ENCODE measurements at regions not wholly inside any gene's neighbourhood (a gene's known extent, or its start where the extent isn't known, plus 50 kb on each side); places are given as distances from the start of the nearest gene placed in this dataset.

DNA sequence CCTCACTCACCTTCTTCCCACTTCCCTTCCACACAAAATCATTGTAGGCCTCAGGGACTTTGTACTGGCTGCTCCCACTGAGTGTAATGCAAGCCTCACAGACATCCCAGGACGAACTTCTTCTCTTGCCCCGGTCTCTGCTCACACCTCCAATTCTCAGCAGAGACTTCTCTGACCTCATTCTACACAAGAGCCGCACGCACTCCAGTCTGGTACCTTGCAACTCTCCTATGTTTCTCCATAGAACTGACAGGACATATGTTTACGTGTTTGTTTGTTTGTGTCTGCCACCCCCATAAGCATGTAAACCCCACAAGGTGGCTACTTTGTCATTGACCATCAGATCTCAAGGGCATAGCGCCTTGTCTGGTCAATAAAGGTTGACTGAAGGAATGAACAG lies 350.8 kb downstream of the AJAP1 start:
- no peak for DNase-seq (ENCODE audit: low read depth)

DNA sequence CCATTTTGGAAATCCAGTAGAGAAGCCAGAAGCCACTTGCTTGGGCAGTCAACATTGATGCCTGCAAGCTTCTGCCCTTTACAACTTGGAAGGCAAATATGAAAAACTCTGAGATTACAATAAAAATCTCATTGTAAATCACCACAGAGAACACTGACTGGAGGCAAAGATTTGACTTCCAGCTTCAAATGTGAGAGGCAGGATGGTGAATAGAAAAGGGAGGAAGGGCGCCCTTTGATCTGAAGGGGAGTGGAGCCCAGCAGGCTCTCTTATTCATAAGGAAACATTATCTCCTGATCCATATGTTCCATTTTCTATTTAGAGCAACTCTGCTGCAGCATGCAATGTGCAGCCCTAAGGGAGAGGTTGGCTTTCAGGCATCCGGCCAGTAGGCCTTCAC lies 348.3 kb downstream of the AJAP1 start:
- no peak for DNase-seq (ENCODE audit: low read depth)

DNA sequence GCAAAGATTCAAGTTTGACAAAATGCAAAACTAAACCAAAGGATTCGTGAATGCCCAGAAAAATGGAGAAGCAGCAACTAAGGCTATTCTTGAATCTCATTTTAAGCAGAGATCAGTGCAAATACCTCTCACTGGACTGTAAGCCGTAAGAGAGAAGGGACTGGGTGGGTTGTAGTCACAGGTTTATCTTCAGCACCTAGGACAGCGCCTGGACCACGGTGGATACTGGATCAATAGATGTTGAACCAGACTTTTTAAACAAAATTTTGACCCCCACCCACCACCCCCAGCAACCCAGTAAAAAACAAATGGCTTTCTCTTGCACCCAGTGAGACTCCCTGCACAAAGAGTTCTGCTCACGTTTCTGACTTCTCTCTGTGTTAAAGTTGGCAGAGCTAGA lies 347.1 kb downstream of the AJAP1 start:
- DNase-seq (ENCODE audit: low read depth) = no peak

DNA sequence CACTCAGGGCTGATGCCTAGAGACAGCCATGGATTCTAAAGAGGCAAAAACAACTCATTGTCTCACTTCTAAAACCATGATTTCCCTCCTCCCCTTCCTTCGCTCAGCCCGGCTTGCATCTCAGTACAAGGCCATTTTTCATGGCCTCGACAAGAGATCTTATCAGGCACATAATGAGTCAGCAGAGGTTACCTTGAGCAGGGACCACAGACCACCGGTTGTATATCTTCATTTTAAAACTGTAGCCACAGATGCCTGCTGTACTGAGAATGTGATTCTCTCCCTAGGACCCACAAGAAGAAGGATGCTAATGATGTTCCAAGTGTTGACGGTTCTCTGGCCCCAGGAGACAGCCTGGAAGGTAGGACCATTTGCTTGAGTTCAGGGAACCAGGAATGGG lies 331.9 kb downstream of the AJAP1 start:
- no peak for DNase-seq (ENCODE audit: low read depth)

DNA sequence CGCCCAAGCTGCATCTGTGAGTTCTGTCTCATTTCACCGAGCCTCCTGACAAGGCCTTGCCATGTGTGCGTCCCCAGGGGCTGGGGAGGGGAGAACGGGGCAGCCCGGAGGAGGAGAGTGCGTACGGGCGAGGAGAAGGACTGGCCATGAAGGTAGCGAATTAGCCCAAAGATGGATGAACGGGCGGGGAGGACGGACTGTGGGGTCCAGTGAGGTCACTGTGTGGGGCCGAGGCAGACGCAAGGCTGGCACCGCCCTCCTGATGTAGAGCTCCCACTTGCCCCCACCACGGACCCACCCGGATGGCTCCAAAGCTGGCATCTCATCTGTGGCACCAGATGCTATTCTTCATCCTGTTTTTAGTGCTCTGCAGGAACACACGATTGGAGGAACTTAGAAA lies 330.4 kb downstream of the AJAP1 start:
- DNase-seq (ENCODE audit: low read depth) = no peak

DNA sequence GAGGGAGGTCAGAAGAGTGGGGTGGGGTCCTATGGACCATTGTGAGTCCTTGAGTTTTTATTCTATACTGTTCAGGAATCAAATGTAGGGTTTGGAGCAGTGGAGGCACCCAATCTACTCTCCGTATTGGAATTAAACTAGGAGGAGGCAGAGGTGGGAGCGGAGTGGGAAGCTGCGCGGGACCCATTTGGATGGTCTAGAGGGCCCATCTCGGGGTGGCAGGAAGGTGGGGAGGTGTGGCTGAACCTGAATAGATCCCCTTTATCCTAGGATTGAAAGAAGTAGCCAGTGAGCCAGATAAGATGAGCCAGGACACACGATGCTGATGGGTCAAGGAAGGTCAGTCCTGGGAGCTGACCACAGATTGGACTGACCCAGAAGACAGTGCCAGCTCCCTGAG lies 325.8 kb downstream of the AJAP1 start:
- DNase-seq (ENCODE audit: low read depth) = no peak

DNA sequence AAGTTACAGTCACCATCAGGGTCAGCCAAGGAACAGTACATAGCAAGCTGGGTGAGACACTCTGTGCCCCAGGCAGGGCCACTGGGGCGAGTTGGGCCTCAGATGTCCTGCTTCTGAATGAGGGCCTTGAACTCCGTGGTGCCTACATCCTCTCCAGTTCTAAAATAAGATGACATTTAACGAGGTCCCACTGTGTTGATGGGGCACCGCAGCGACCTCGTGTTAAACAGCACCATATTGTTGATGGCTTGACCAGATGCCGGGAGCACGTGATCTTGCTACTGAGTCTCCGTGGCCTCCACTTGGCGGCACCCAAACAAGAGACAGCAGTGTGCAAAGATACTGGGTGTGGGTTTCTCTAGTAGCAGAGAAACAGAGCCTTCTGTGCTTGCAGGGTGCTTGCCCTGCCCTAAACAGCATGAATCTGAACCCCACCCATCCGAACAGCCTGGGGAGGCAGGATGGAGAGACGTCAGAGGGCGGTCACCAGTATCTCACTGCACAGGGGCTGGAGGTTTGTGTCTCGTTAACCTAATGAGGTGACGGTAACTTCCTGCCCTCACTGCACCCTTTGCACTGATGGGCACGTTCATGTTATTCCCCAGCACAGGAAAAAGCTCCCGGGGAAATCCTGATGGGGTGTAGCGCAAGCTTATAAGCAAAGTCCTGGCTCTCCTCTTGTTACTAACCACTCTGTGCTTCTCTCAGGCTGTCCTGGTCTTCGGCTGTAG lies 324.4 kb downstream of the AJAP1 start:
- DNase-seq (ENCODE audit: low read depth) = no peak

DNA sequence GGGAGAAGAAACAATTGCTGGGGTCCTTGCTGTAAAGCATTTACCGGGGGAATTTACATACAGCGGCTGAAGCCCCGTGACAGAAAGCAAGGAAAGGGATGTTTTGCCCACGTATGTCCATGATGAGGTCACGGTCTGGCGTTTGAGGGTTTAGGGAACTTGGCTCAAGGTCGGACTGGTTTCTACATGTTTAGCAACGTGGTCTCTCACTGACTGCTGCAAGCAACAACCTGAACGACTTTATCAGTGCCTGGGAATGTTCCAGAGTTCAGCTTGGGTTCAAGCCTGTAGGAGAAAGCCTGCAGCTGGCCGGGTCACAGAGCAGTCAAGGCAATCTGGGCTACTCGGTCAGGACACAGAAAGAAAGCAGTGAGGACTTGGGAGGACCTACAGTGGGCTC lies 323.3 kb downstream of the AJAP1 start:
- DNase-seq (ENCODE audit: low read depth) = no peak

DNA sequence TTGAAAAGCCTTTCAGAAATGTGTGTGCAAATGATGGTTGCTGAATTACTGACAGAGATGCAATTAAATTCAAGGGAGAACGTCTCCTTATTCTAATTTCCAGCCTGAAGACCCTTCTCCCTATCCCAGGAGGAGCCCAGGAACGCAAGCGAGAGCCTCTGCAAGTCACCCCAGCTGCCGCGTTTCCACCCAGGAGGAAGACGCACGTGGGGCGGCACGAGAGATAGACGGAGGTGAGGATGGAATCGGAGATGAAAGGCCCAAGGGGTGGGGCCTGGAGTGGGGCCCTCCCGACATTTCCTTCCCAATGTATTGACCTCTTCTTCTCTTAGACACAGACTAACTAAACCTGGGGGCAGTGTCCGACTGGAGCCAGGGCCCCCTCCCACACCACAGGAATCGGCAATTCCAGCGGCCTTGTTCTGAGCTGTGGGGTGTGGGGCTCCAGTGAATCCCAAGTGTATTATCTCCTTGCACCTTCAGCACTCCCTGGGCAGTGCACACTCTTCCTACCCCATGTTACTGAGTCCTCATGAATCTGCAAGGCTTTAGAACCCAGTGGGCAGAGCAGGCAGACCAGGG lies 322.5 kb downstream of the AJAP1 start:
- DNase-seq (ENCODE audit: low read depth) = no peak

DNA sequence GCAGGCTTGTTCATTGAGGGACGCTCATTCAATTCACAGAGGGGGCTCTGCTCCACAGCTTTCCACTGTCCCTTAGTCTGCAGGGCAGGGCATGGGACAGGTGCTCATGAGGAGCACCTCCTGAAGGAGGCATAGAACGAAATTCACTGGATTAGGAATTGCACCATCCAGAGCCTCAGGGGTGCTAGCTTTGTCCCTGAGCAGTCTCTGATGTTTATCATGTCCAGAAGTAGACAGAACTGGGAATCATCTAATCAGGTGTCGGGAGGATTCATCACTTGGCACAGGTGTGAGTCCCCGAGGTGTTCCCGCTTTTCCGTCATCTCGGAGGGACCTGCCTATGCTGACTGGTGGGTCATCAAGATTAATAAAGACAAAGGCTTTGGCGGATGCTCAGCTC lies 321.4 kb downstream of the AJAP1 start:
- no peak for DNase-seq (ENCODE audit: low read depth)

DNA sequence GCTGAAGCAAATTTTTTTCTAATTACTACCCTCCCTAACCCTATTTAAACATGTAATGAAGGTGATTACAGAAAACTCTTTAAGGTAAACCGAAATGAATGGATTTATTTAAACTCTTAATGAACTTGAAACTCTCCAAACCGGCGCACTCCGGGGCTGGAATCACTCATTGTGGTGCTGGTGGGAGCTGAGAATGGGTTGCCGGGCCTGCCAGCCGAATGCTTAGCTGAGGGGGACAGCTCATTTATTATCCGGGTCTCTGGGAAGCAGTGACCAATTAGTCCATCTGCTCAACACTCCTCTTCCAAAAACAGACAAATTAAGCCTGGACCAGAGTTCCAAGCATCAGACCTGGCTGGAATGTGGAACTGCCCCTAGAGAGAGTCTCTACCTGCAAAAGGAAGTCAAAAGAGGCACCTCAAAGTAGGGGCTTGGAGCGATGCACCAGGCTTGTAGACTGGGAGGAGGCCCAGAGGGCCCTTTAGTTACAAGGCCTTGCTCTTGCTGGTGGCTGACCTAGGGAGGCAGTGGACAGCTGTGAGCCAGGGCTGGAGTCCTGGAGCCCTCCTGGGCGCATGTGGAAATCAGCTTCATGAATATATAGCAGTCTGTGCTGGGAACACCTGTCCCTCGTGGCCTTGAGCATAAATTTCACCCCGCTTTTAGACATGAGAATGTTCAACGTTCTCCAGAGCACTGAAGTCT lies 320.7 kb downstream of the AJAP1 start:
- DNase-seq (ENCODE audit: low read depth) = no peak

DNA sequence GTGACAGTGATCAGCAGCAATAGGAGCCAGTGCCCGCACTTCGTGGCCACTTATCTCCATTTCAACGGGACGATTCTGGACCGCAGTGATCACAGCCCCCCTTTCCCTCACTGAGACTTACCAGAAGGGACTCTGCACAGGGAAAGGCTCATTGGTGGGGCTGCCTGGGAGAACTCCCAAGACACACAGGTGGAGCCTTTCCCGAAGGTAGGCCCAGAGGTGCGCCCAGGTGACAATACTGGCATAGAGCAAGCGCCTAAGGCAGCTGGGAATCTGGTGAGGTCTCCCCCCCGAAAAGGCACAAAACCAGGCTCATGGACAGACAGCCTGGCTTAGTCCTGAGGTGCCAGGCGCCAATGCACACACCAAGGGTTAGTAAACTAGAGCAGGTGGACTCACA lies 318.9 kb downstream of the AJAP1 start:
- no peak for DNase-seq (ENCODE audit: low read depth)

DNA sequence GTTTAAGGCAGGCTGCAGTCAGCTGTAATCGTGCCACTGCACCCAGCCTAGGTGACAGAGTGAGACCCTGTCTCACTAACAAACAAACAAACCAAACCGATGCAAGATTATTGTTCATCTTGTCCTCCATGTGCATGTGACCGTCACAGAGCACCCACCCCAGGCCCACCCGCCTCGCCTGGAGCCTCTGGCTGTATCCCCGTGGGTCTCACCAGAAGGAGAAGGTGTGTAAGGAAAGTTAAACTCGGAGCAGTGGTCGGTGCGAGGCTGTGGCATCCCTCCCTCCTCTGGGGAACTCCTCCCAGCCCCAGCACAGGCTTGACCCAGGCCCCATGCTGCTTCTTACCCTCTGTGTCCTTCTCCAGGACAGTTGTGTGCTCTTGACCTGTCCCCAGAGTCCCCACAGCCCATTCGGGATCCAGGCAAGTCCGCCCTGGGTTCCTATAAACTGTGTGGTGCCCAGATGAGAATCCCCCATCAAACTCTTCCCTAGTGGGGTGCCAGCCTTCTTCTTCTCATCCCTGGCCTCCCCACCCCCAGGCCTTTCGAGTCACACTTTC lies 318.4 kb downstream of the AJAP1 start:
- DNase-seq (ENCODE audit: low read depth) = no peak

DNA sequence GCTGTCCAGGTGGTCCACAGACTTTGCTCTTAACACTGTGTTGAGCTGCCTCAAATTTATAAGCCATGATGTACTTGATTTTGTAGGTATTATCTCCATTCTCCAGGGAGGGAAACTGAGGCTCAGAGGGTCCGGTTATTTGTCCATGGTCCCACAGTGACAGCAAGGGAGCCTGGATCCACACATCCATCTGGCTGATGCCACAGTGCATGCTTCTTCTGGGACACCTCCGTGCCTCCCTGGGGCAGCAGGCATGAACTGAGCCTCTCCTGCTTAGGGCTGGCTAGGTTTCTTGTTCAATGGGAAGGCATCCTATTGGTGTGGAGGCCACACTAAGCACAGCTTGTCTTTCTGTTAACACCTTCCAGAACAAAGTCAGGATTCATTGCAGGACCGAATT lies 317.3 kb downstream of the AJAP1 start:
- no peak for DNase-seq (ENCODE audit: low read depth)

DNA sequence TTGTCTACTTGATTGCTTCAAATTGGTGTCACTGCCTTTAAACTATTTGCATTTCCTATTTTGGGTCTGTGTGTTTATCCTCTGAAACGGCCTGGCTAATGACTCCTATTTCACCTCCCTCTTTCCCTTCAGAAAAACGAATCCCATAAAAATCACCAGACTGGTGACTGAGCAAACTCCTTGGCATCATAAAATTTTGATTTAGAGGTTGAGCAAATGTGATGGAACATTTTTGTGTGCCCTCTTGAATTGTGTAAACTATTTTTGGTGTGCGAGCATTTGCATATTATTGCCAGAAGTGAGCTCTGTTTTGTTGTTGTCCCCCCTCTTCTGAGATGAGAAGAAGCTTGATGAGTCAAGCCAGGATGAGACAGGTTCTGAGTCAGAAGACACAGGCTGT lies 316.1 kb downstream of the AJAP1 start:
- no peak for DNase-seq (ENCODE audit: low read depth)

DNA sequence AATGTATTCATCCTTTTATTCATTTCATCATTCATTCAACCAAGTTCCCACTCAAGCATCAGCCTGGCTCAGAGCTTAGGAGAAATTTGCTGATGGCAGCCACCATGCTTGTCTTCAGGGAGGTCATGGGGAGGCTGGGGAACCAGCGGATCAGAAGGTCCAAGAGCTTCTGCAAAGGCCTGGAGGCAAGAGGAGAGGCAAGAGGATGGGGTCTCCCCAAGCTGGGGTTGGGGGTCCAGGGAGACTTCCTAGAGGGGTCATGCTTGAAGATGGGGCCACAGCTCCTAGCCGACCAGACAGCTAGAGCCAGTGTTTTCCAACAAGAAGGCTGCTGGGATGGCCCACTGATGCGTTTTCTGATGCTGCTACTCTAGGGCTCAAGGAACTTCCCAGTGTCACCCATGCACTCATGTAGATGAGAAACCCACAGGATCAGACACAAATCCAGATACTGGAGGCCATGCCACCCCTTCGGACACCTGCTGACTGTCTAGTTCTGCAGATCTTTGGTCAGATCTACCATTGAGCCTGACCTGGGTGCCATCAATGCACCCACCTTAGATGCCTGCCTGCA lies 315.2 kb downstream of the AJAP1 start:
- DNase-seq (ENCODE audit: low read depth) = no peak

DNA sequence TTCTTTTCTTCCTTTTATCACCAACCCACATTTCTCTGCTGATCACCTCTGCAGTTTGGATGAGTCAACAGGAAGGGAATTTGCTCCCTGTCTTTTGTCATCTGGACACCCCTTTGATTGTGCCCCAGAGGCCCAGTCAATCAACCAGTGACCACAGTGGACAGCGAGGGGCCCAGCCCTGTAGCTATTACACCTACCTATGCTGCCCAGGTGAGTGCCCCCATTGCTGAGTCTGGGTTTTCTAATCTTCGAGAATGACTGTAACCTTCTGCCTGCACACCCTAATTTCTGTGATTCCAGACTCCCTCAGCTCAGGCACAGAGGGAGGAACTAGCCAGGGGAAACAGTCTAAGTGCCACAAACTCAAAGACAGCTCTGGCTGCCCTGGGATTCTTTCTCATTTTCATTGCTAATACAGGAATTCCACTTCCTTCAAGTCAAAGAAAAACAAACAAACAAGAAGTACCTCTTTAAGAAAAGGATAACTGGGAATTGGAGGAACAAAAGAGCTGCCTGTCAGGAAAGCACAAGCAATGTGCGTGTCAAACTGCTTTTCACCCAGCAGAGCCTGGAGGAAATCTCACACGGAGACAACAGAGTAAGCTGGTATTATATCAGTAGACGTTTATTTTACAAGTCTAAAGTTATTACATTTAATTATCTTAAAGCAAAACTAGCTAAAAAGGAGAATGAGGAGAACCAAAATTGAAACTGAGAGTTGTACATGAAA lies 311.1 kb downstream of the AJAP1 start:
- DNase-seq (ENCODE audit: low read depth) = no peak

DNA sequence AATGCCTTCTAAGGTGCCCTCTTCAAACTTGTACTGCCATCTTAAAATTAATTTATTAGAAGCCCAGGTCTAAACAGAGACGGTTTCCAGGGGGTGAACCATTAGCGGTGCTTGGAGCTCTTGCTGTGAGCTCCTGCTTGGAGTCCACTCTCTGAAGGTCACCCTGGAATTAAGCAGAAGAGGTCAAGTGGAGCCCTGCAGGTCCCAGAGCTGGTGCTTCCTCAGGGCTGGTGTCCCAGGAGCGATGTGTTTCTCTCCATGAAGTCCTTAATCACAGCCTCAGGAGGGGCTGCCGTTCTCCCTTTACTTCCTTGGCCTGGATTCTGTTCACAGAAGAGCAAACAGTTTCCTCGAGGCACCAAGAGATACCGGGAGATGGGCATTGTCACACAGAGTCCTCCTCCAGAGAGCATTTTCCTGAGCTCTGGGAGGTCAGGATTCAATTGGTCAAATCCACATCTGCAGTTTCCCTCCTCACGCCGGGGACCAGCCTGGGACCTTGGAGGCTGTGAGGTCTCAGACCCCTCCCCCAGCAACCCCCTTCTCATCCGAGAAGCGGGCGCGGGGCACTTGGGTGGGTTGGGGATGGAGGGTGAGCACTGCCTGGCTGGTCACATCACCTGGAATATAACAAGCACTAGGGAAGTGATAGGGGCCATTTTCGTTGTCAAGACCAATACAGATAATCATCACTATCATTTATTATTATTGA lies 310.4 kb downstream of the AJAP1 start:
- no peak for DNase-seq (ENCODE audit: low read depth)

DNA sequence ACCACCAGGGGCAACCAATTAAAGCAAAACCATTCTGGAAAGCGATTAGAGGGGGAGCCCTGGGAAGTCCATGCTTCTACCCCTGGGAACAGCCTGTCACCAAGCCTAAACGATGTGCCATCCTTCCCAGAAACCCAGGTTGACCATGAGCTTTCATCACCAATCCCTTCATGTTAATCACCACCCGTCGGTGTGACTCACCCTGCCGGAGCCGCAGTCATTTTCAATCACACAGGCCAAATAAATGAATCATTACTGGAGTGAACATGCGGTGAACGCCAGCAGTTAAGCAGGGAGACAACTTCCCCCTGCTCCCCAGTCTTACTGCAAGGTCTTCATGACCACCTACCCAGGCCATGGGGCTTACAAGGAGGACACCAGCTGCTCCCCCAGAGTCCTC lies 308.8 kb downstream of the AJAP1 start:
- no peak for DNase-seq (ENCODE audit: low read depth)

DNA sequence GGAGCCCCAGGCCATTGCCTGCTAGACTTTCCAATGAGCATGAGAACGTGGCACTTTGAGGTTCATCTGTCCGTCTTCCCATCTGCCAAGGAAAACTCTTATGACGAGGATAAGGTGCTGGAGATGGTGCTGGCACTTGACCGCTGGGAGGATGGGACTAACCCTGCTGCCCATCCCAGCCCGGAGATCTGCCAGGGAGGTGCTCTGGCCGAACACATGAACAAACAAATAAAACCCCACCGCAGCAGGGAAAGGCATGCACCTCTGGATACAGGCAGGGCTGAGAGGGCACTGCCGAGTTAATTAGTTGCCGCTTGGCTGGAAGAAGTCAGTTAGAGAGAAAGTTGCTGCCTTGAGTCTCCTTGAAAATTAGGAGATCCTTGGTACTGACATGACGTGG lies 308.4 kb downstream of the AJAP1 start:
- no peak for DNase-seq (ENCODE audit: low read depth)

DNA sequence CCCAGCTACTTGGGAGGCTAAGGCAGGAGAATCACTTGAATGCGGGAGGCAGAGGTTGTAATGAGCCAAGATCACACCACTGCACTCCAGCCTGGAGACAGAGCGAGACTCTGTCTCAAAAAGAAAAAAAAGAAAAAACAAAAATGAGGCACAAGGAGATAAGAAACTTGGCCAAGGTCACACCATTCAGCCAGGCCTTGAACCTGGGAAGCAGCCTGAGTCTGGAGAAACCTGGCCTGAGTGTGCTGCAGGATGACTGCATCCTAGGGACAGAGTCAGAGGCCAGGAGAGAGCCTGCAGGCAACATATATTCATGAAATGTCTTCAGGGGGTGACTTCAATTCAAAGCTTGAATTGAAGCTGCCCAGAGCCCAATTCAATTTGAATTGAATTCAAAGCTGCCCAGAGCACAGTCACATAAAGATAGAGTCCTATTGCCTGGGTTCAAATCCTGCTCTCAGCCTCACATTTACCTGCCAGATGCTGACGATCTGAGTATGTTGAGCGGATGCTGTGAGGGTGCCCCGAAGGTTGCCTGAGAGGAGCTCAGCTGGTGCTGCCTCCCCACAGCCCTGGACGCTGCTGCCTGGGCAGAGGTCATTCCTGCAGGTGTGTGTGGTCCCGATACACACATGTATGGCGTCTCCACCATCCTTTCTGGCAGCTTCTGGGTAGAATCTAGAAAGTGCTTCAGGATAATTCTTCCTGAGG lies 307.7 kb downstream of the AJAP1 start:
- DNase-seq (ENCODE audit: low read depth) = no peak

All from activated T-cell treated with anti-CD3 and anti-CD28 coated beads for 48 hours (primary cell).